H1 (cell line): ENCODE measurements at regions not wholly inside any gene's neighbourhood (a gene's known extent, or its start where the extent isn't known, plus 50 kb on each side); places are given as distances from the start of the nearest gene placed in this dataset.
A peak's percentile ranks its signal among the peaks of the same experiment; 100 is the strongest.

ENCODE experiments used
- CTCF ChIA-PET: fragments of 300-600 bp; sonication (Branson Sonifier 250); formaldehyde crosslinking; loops from one replicate; lab custom pipeline; 2021; ENCODE audit not compliant: partially characterized antibody; lab: Charles Lee
- POLR2A ChIA-PET: fragments of 300-600 bp; sonication (Branson Sonifier 250); formaldehyde crosslinking; loops from one replicate; lab custom pipeline; 2021; ENCODE audit warnings: inconsistent platforms; ENCODE audit not compliant: partially characterized antibody; lab: Charles Lee
- DNase-seq, 2 experiments: peaks; one replicate each; pipeline versions ENCODE4 v3.0.0 to v3.0.0-alpha.2; 2010 to 2022; ENCODE audit warnings: low spot score in 2 of 2, low read depth in 1 of 2, mixed read lengths in 1 of 2
- FAIRE-seq: peaks from 2 replicates; lab custom pipeline; 2011; peaks lifted over from hg19 to GRCh38; lab: Jason Lieb, UNC
- H2AFZ ChIP-seq: 2 replicates; pipeline ENCODE4 v1.8.1; 2012; ENCODE audit warnings: low read length, inconsistent platforms
- H2AK5ac ChIP-seq: 2 replicates; pipeline ENCODE4 v1.6.1; 2013; ENCODE audit warnings: low read depth, low read length
- H2BK120ac ChIP-seq: replicated peaks from 2 replicates; pipeline ENCODE3; 2013; ENCODE audit warnings: low read depth, low read length, inconsistent platforms
- H2BK12ac ChIP-seq: 2 replicates; pipeline ENCODE4 v1.6.1; 2013; ENCODE audit warnings: low read depth, low read length
- H2BK15ac ChIP-seq: 2 replicates; pipeline ENCODE4 v1.6.1; 2013; ENCODE audit warnings: low read length
- H2BK20ac ChIP-seq: 2 replicates; pipeline ENCODE4 v1.6.1; 2013; ENCODE audit warnings: low read length
- H2BK5ac ChIP-seq: 2 replicates; pipeline ENCODE4 v1.6.1; 2013; ENCODE audit warnings: low read depth, low read length
- H3K14ac ChIP-seq: 2 replicates; pipeline ENCODE4 v1.6.1; 2013; ENCODE audit warnings: inconsistent platforms; ENCODE audit not compliant: insufficient read length
- H3K18ac ChIP-seq: 2 replicates; pipeline ENCODE4 v1.6.1; 2013; ENCODE audit warnings: low read length; ENCODE audit errors: extremely low read depth
- H3K23ac ChIP-seq: 2 replicates; pipeline ENCODE4 v1.6.1; 2013; ENCODE audit warnings: inconsistent platforms; ENCODE audit not compliant: insufficient read length
- H3K23me2 ChIP-seq: 2 replicates; pipeline ENCODE4 v1.6.1; 2013; ENCODE audit warnings: low read depth, low read length
- H3K27ac ChIP-seq: 2 replicates; pipeline ENCODE4 v1.6.1; 2011; ENCODE audit warnings: low read depth, low read length, inconsistent platforms
- H3K27me3 ChIP-seq, 4 experiments: replicated peaks in 1 of 4; 1 replicate in 1 of 4; 2 replicates in 3 of 4; pipeline versions ENCODE4 v1.6.1 to v1.8.1; 2011 to 2013; ENCODE audit warnings: low read length in 3 of 4, mild to moderate bottlenecking in 3 of 4, inconsistent platforms in 2 of 4, mixed read lengths in 2 of 4, moderate library complexity in 1 of 4; ENCODE audit not compliant: control insufficient read depth in 3 of 4, insufficient read depth in 3 of 4; ENCODE audit errors: extremely low read depth in 1 of 4
- H3K36me3 ChIP-seq, 4 experiments: 2 replicates each; pipeline versions ENCODE4 v1.6.1 to v1.8.1; 2011 to 2013; ENCODE audit warnings: mild to moderate bottlenecking in 4 of 4, low read length in 3 of 4, moderate library complexity in 2 of 4, control low read depth in 1 of 4, inconsistent platforms in 1 of 4; ENCODE audit not compliant: insufficient read depth in 4 of 4, control insufficient read depth in 2 of 4
- H3K4ac ChIP-seq: replicated peaks from 2 replicates; pipeline ENCODE3; 2013; ENCODE audit warnings: low read length, low read depth, mixed read lengths, inconsistent platforms; ENCODE audit not compliant: insufficient read length
- H3K4me1 ChIP-seq, 4 experiments: replicated peaks in 1 of 4; 1 replicate in 1 of 4; 2 replicates in 3 of 4; pipeline versions ENCODE4 v1.6.1 to v1.8.1; 2011 to 2013; ENCODE audit warnings: low read length in 3 of 4, inconsistent platforms in 2 of 4, mixed read lengths in 1 of 4; ENCODE audit not compliant: insufficient read depth in 4 of 4, control insufficient read depth in 3 of 4
- H3K4me2 ChIP-seq, 2 experiments: 2 replicates each; pipeline versions ENCODE4 v1.6.1 to v1.8.1; 2011 to 2013; ENCODE audit warnings: low read depth in 2 of 2, low read length in 2 of 2, control low read depth in 1 of 2, inconsistent platforms in 1 of 2, mild to moderate bottlenecking in 1 of 2; ENCODE audit not compliant: insufficient read depth in 1 of 2
- H3K4me3 ChIP-seq, 4 experiments: fragments of 200-600, 300-600 bp in 1 of 4; sonication (generic), shearing (Covaris generic), sonication (Bioruptor Twin) in 1 of 4; 2 replicates each; pipeline versions ENCODE4 v1.5.1 to v1.8.1; 2011 to 2016; ENCODE audit warnings: low read length in 4 of 4, low read depth in 3 of 4, control low read depth in 2 of 4, inconsistent platforms in 2 of 4, mild to moderate bottlenecking in 2 of 4, mixed read lengths in 1 of 4, moderate library complexity in 1 of 4; ENCODE audit not compliant: insufficient read depth in 2 of 4; ENCODE audit errors: extremely low read depth in 1 of 4
- H3K56ac ChIP-seq: replicated peaks from 2 replicates; pipeline ENCODE3; 2013; ENCODE audit warnings: low read depth, mild to moderate bottlenecking, mixed read lengths, low read length, inconsistent platforms; ENCODE audit not compliant: insufficient read length
- H3K79me1 ChIP-seq: 2 replicates; pipeline ENCODE4 v1.6.1; 2013; ENCODE audit warnings: low read depth, low read length, control low read depth
- H3K79me2 ChIP-seq, 2 experiments: 2 replicates each; pipeline versions ENCODE4 v1.6.1 to v1.8.1; 2012 to 2013; ENCODE audit warnings: low read length in 2 of 2, mild to moderate bottlenecking in 2 of 2, inconsistent platforms in 1 of 2; ENCODE audit not compliant: insufficient read depth in 2 of 2, control insufficient read depth in 1 of 2
- H3K9ac ChIP-seq, 4 experiments: replicated peaks in 1 of 4; 1 replicate in 1 of 4; 2 replicates in 3 of 4; pipeline versions ENCODE4 v1.6.1 to v1.8.1; 2011 to 2013; ENCODE audit warnings: low read depth in 3 of 4, low read length in 3 of 4, control low read depth in 2 of 4, mild to moderate bottlenecking in 2 of 4, moderate library complexity in 2 of 4, inconsistent platforms in 1 of 4; ENCODE audit errors: extremely low read depth in 1 of 4
- H3K9me3 ChIP-seq, 2 experiments: 2 replicates each; pipeline versions ENCODE4 v1.6.1 to v1.8.1; 2012 to 2013; ENCODE audit warnings: mild to moderate bottlenecking in 2 of 2, moderate library complexity in 2 of 2, control low read depth in 1 of 2, inconsistent platforms in 1 of 2, low read depth in 1 of 2, low read length in 1 of 2, mixed read lengths in 1 of 2; ENCODE audit not compliant: insufficient read depth in 2 of 2
- H4K20me1 ChIP-seq, 2 experiments: replicated peaks in 1 of 2; 2 replicates each; pipeline versions ENCODE3 to v1.8.1; 2011 to 2013; ENCODE audit warnings: inconsistent platforms in 2 of 2, low read length in 2 of 2, mild to moderate bottlenecking in 1 of 2; ENCODE audit not compliant: insufficient read depth in 2 of 2, control insufficient read depth in 1 of 2
- H4K5ac ChIP-seq: 2 replicates; pipeline ENCODE4 v1.6.1; 2013; ENCODE audit warnings: low read length, low read depth, mixed read lengths, inconsistent platforms; ENCODE audit not compliant: insufficient read length
- H4K8ac ChIP-seq: 2 replicates; pipeline ENCODE4 v1.8.0; 2013; ENCODE audit warnings: mild to moderate bottlenecking, moderate library complexity, low read length, inconsistent platforms; ENCODE audit not compliant: insufficient read depth; ENCODE audit errors: extremely low read depth
- H4K91ac ChIP-seq: replicated peaks from 2 replicates; pipeline ENCODE3; 2013; ENCODE audit warnings: low read length, mixed read lengths, inconsistent platforms; ENCODE audit not compliant: insufficient read length
- CREB1 ChIP-seq: IDR thresholded peaks from 2 replicates; pipeline ENCODE4 v1.6.1; 2012; ENCODE audit warnings: inconsistent platforms
- HDAC6 ChIP-seq: IDR thresholded peaks from one replicate; pipeline ENCODE4 v1.7.1; 2012; ENCODE audit warnings: low read depth, mild to moderate bottlenecking, inconsistent platforms, low read length, moderate library complexity
- MAX ChIP-seq: IDR thresholded peaks from 2 replicates; pipeline ENCODE4 v1.6.1; 2012; ENCODE audit warnings: inconsistent platforms
- YY1 ChIP-seq: IDR thresholded peaks from 2 replicates; pipeline ENCODE4 v1.6.1; 2011; ENCODE audit warnings: low read depth, mild to moderate bottlenecking, low read length
- WGBS, 2 experiments: shearing (Covaris generic) in 1 of 2; methylation state at CpG; one replicate each; pipeline versions ENCODE4 v1.1.6 to v1.1.7; 2013 to 2015; ENCODE audit warnings: low lambda C conversion rate in 2 of 2, mixed read lengths in 2 of 2, inconsistent platforms in 1 of 2, low coverage in 1 of 2, missing lambda C conversion rate in 1 of 2; ENCODE audit not compliant: insufficient replicate concordance in 2 of 2, insufficient coverage in 1 of 2, insufficient read length in 1 of 2; ENCODE audit errors: extremely low coverage in 1 of 2, missing lambda C conversion rate in 1 of 2; 5-methylcytosine and 5-hydroxymethylcytosine counted together

GRCh38 chr5:68803881-68804319 lies 289.9 kb upstream of the SLC30A5 start:
- no peak overlapping the region for H3K23ac ChIP-seq
- 90% methylated on average over 5 of the region's 7 CpGs; no CpG with 5 or more reads in 1 of the 2 experiments for WGBS, 2 experiments
- no peaks in the 10 kb centered on the region for H3K23me2 ChIP-seq
- H2BK15ac ChIP-seq, result no peak overlapping the region
- H3K4me3 ChIP-seq, result no peak overlapping the region
- H3K27ac ChIP-seq, result no peak overlapping the region
- no peak overlapping the region for H3K14ac ChIP-seq
- no peak for TF ChIP-seq YY1
- no peak for TF ChIP-seq CREB1
- TF ChIP-seq HDAC6, result no peak
- peak; percentile 34; the same call in 1 of the 2 replicates for TF ChIP-seq MAX
- ChIA-PET POLR2A (no interaction called here), CTCF (interaction anchor here (1.0 to 1.1 kb wide), 2 partner anchors 11 to 81 kb away, joined by 3 to 4 read pairs; no protein-coding TSS in a partner anchor)
- no peak overlapping the region for H4K5ac ChIP-seq
- no peak overlapping the region for H3K18ac ChIP-seq
- H4K91ac ChIP-seq, result no peak overlapping the region
- H3K9ac ChIP-seq, result no peak overlapping the region
- no peak for DNase-seq
- no peaks in the 10 kb centered on the region; a peak in 2 of 7 replicates for H3K4me1 ChIP-seq
- H4K8ac ChIP-seq, result no peak overlapping the region
- FAIRE-seq, result no peak
- H2BK5ac ChIP-seq, result no peak overlapping the region
- H2AFZ ChIP-seq, result peak overlapping the region; percentile 93
- H2BK20ac ChIP-seq, result no peak overlapping the region
- H3K79me1 ChIP-seq, result no peaks in the 10 kb centered on the region
- no peak overlapping the region for H3K4ac ChIP-seq
- peaks cover 0 to 1% (median 0%) of the 10 kb centered on the region in 4 experiments; a peak in 2 of 7 replicates for H3K27me3 ChIP-seq
- no peak overlapping the region for H2BK12ac ChIP-seq
- H3K9me3 ChIP-seq, result no peaks in the 10 kb centered on the region
- H3K79me2 ChIP-seq, result no peaks in the 10 kb centered on the region
- no peak overlapping the region for H3K4me2 ChIP-seq
- H2BK120ac ChIP-seq, result no peak overlapping the region
- no peaks in the 10 kb centered on the region for H4K20me1 ChIP-seq
- H3K36me3 ChIP-seq, result no peaks in the 10 kb centered on the region; a peak in 1 of 8 replicates
- H3K56ac ChIP-seq, result no peak overlapping the region
- no peak overlapping the region for H2AK5ac ChIP-seq
